ENCODE measurements at regions not wholly inside any gene's neighbourhood (a gene's known extent, or its start where the extent isn't known, plus 50 kb on each side); places are given as distances from the start of the nearest gene placed in this dataset.

- no peak for TF ChIP-seq TAF1 (IDR thresholded peaks at IDR 0.05; ENCODE audit: borderline replicate concordance, low read depth, low read length)
- TF ChIP-seq POLR2AphosphoS5 (IDR thresholded peaks at IDR 0.05; ENCODE audit: low read depth, low read length) = no peak
- no peak for TF ChIP-seq POLR2A (IDR thresholded peaks at IDR 0.05; ENCODE audit: low read depth, low read length)
Measured at GRCh38 chr12:116454076-116454475, 105.1 kb upstream of the MAP1LC3B2 start.
